Stomach (tissue), 4 donors: ENCODE measurements at regions not wholly inside any gene's neighbourhood (a gene's known extent, or its start where the extent isn't known, plus 50 kb on each side); places are given as distances from the start of the nearest gene placed in this dataset.

ENCODE experiments used
- CTCF ChIP-seq, 7 experiments: fragments of 450-650 bp in 4 of 7; fragments of 200-600 bp in 3 of 7; sonication (generic) in 3 of 7; IDR thresholded peaks; one replicate each; pipeline ENCODE4 v1.5.1; 2016 to 2019; ENCODE audit warnings: antibody characterized with exemption in 7 of 7, control low read depth in 2 of 7, mild to moderate bottlenecking in 1 of 7
- POLR2A ChIP-seq, 4 donors: fragments of 450-650 bp; IDR thresholded peaks; one replicate each; pipeline ENCODE4 v1.6.1; 2016; ENCODE audit warnings: antibody characterized with exemption in 4 of 4, control low read depth in 2 of 4, mild to moderate bottlenecking in 1 of 4, moderate library complexity in 1 of 4

GRCh38 chr7:17147409-17147808 is 151.0 kb upstream of the AHR start:
- no peak for TF ChIP-seq CTCF (IDR thresholded peaks at IDR 0.05)
- no peak for TF ChIP-seq POLR2A (IDR thresholded peaks at IDR 0.05)
